CD4-positive, alpha-beta T cell treated with Interferon gamma for 1 hour (primary cell): ENCODE measurements at regions not wholly inside any gene's neighbourhood (a gene's known extent, or its start where the extent isn't known, plus 50 kb on each side); places are given as distances from the start of the nearest gene placed in this dataset.
"Not testable (repeated sequence)": the region's sequence is repeated elsewhere in the genome, so short reads cannot be mapped to it uniquely, and the experiment has no call there.

Source experiments
- DNase-seq: peaks from one replicate; pipeline ENCODE4 v3.0.0-alpha.2; 2020

DNA sequence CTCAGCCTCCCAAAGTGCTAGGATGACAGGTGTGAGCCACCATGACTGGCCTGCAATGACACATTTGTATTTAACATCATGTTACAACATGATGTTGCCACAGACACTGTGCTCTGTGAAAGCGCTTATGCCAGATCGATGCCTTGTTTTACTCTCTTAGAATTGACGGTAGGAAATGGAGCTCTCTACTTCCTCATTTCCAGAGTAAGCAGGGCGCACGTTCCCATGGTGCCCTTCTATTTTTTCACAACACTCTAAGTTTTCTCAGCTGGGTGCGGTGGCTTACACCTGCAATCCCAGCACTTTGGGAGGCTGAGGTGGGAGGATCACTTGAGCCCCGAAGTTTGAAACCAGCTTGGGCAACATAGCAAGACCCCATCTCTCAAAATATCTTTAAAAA is 60.7 kb upstream of the DHRSX start:
- no peak for DNase-seq

DNA sequence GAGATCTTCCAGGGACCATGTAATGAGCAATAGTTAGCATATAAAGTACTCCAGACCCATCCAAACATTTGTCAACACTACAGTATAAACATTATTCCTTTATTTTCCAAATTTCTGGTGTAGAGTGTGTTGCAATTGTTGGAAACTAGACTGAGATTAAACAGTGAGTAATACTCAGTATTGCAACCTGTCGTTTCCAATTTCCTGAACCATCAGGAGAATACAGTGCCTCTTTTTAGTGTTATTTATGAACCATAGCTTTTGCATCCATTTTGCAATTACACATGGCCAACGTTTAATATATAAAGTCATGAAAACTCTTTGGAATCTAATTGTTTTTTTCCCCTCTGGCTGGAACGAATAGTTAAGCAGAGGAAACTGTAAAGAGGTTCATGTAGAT is 58.3 kb upstream of the DHRSX start:
- no peak for DNase-seq

DNA sequence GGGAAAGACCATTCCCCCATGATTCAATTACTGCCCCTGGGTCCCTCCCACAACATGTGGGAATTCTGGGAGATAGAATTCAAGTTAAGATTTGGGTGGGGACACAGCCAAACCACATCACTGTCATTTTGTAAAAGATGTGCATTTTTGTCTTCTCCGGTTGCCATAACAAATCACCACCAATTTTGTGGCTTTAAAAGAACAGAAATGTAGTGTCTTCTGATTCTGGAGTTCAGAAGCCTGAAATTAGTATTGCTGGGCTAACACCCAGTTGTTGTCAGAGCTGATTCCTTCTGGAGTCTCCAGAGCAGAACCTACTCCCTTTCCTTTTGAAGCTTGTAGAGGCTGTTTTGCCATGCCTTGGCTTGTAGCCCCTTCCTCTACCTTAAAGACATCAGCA is 54.1 kb upstream of the DHRSX start:
- no peak for DNase-seq

DNA sequence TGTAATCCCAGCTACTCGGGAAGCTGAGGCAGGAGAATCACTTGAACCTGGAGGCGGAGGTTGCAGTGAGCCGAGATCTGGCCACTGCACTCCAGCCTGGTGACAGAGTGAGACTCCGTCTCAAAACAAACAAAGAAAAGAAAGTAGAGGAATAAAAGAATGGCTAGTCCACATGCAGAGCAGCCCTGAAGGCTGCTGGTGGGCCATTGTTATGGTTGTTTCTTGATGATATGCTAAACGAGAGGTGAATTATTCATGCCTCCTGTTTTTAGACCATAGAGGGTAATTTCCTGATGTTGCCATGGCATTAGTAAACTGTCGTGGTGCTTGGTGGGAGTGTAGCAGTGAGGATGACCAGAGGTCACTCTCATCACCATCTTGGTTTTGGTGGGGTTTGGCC is 53.3 kb upstream of the DHRSX start:
- not testable (repeated sequence) for DNase-seq

DNA sequence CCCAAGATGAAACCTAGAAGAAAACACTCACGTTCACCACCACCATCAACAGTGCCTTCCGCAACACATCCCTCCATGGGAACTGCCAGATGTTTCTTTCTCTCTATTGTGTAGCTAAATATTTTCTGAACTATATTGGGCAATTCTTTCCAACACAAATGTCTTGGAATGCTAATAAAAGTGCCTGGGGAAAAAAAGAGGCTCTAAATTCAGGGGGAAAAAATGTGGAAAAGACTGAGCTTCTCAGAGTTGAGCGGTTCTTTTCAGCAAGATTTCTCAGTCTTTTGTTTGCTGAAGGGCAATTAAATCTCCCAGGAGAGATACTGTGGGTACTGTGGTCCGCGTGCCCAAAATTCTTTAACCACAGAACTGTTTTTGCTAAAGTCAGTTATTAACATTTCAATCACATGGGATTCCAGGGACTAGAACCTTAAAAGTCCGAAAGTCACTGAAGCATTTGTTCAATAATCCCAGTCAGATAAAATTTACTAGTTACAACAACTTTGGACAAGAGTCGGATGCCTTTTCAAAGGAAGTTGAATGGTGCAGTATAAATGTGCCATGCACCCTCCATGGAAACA is 51.9 kb upstream of the DHRSX start:
- no peak for DNase-seq

DNA sequence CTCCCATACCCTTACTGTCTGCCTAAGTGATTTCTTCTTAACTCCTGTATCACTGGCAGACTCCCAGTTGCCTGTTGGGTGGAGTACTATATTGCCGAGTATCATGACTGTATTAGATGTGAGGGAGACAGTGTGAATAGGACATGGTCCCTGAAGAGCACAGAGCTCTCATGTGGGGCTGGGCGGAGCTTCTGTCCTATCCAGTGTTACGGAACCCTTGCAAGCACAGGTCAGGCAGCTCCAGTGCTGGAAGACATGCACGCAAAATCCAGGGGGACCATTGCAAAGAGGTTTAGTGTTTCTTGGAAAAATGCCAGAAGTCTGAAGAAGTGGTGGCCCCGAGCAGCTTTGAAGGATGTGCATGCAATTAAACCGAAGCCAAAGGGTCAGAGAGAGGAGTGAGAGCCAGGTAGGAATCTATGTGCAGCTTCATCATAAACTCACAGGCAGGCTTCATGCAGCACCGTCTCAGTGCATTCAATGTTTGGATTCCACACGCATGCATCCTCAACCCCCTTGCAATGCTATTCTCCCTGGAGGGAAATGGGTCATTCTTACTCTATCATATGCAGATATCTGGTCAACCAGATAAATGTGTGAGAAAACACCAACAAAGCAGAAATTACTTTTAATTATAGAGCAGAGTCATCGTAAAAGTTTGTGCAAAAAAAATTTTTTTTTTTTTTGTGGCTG is 49.7 kb upstream of the DHRSX start:
- DNase-seq: no peak
